NCI-H1048 (cell line): ENCODE measurements at regions not wholly inside any gene's neighbourhood (a gene's known extent, or its start where the extent isn't known, plus 50 kb on each side); places are given as distances from the start of the nearest gene placed in this dataset.

Source experiments
- DNase-seq: peaks from one replicate; lab custom pipeline; 2025; lab: John Stamatoyannopoulos, UW

GRCh38 chr22:27626675-27627443 is 174.7 kb downstream of the MN1 start:
- no peak for DNase-seq

GRCh38 chr22:27627444-27627833 is 174.1 kb downstream of the MN1 start:
- no peak for DNase-seq

DNA sequence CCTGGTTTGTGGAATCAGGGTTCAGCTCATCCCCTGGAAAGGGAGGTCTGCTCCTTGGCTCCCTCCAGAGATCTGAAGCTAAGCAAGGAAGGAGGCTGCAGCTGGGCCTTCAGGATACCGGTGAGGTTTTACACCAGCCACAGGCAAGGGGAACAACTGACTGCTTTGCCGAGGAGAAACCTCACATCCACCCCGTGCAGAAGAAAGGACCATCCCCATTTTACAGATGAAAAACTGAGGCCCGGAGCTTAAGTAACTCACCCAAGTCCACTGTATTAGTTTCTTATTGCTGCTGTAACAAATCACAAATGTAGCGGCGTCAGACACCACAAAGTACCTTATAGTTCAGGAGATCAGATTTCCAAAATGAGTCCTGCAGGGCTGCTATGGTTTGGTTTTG is 173.7 kb downstream of the MN1 start:
- DNase-seq: no peak

GRCh38 chr22:27628341-27628740 is 173.2 kb downstream of the MN1 start:
- no peak for DNase-seq

- no peak for DNase-seq
Measured at GRCh38 chr22:27628891-27629631, 172.5 kb downstream of the MN1 start.

- no peak for DNase-seq
Measured at GRCh38 chr22:27629908-27630673, 171.5 kb downstream of the MN1 start.

GRCh38 chr22:27630754-27631153 is 170.8 kb downstream of the MN1 start:
- no peak for DNase-seq

- no peak for DNase-seq
Measured at GRCh38 chr22:27631641-27632040, 169.9 kb downstream of the MN1 start.

GRCh38 chr22:27632451-27633295 is 168.9 kb downstream of the MN1 start:
- no peak for DNase-seq

GRCh38 chr22:27633296-27633871 is 168.2 kb downstream of the MN1 start:
- no peak for DNase-seq

- DNase-seq: no peak
Measured at GRCh38 chr22:27634043-27634740, 167.4 kb downstream of the MN1 start.

DNA sequence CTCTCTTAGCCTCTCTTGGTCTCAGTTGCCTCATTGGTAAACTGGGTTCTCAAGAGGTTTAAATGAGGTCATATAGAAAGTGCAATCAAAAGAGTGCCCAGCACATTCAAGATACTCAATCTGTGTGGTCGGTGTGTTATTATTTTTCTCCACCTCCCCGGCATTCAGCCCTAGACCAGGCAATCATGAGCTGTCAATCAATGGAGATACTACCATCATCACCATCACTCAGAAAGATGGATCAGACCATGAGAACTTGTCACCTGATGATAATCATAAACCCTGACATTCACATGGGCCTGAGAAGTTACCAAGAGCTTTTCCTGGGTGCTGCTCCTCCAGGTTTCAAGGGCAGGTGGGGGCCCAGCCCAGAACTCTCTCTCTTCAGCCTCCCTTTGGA is 166.1 kb downstream of the MN1 start:
- no peak for DNase-seq

- DNase-seq: no peak
Measured at GRCh38 chr22:27635852-27636251, 165.7 kb downstream of the MN1 start.

- DNase-seq: no peak
Measured at GRCh38 chr22:27636716-27637508, 164.6 kb downstream of the MN1 start.

GRCh38 chr22:27637604-27638003 is 164.0 kb downstream of the MN1 start:
- no peak for DNase-seq

- no peak for DNase-seq
Measured at GRCh38 chr22:27638329-27639233, 163.0 kb downstream of the MN1 start.

GRCh38 chr22:27639248-27640086 is 162.1 kb downstream of the MN1 start:
- DNase-seq: no peak
